ENCODE measurements at regions not wholly inside any gene's neighbourhood (a gene's known extent, or its start where the extent isn't known, plus 50 kb on each side); places are given as distances from the start of the nearest gene placed in this dataset.

GRCh38 chr5:143913008-143913752, 101.2 kb downstream of the HMHB1 start:
- TF ChIP-seq, protein P1, sequence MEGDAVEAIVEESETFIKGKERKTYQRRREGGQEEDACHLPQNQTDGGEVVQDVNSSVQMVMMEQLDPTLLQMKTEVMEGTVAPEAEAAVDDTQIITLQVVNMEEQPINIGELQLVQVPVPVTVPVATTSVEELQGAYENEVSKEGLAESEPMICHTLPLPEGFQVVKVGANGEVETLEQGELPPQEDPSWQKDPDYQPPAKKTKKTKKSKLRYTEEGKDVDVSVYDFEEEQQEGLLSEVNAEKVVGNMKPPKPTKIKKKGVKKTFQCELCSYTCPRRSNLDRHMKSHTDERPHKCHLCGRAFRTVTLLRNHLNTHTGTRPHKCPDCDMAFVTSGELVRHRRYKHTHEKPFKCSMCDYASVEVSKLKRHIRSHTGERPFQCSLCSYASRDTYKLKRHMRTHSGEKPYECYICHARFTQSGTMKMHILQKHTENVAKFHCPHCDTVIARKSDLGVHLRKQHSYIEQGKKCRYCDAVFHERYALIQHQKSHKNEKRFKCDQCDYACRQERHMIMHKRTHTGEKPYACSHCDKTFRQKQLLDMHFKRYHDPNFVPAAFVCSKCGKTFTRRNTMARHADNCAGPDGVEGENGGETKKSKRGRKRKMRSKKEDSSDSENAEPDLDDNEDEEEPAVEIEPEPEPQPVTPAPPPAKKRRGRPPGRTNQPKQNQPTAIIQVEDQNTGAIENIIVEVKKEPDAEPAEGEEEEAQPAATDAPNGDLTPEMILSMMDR (IDR thresholded peaks at IDR 0.05): no peak
- no peak for TF ChIP-seq EZH2 (IDR thresholded peaks at IDR 0.05; ENCODE audit: borderline replicate concordance, insufficient read depth, low read depth, low read length, poor library complexity, severe bottlenecking)
